Vagina (tissue), 2 donors: ENCODE measurements at regions not wholly inside any gene's neighbourhood (a gene's known extent, or its start where the extent isn't known, plus 50 kb on each side); places are given as distances from the start of the nearest gene placed in this dataset.
"Not testable (repeated sequence)": the region's sequence is repeated elsewhere in the genome, so short reads cannot be mapped to it uniquely, and the experiment has no call there.

Experiments
- DNase-seq, 2 donors: peaks; one replicate each; pipeline ENCODE4 v3.0.0-alpha.2; 2017; ENCODE audit errors: extremely low spot score in 2 of 2
- H3K27ac ChIP-seq: fragments of 200-600 bp; sonication (generic); one replicate; pipeline ENCODE4 v1.5.1; 2019
- H3K27me3 ChIP-seq: fragments of 200-600 bp; sonication (generic); one replicate; pipeline ENCODE4 v1.5.1; 2019
- H3K36me3 ChIP-seq, 2 donors: fragments of 200-600 bp; sonication (generic); one replicate each; pipeline ENCODE4 v1.5.1; 2017 to 2019
- H3K4me1 ChIP-seq: fragments of 200-600 bp; sonication (generic); one replicate; pipeline ENCODE4 v1.5.1; 2019
- H3K4me3 ChIP-seq, 2 donors: fragments of 200-600 bp; sonication (generic); 1 replicate in 1 of 2; 2 replicates in 1 of 2; pipeline ENCODE4 v1.5.1; 2016 to 2019
- H3K9me3 ChIP-seq: fragments of 200-600 bp; sonication (generic); one replicate; pipeline ENCODE4 v1.5.1; 2019
- POLR2A ChIP-seq, 2 donors: fragments of 450-650 bp; IDR thresholded peaks; one replicate each; pipeline ENCODE4 v1.6.1; 2017; ENCODE audit warnings: antibody characterized with exemption in 2 of 2, mild to moderate bottlenecking in 2 of 2, moderate library complexity in 2 of 2
- POLR2AphosphoS5 ChIP-seq, 2 donors: sonication (generic); formaldehyde crosslinking; IDR thresholded peaks; one replicate each; pipeline ENCODE4 v1.9.0; 2017; ENCODE audit warnings: antibody characterized with exemption in 2 of 2, mild to moderate bottlenecking in 2 of 2, low read depth in 1 of 2; ENCODE audit not compliant: insufficient read depth in 1 of 2
- intact Hi-C: fragments of 100-400 bp; cut with DNase I; formaldehyde crosslinking; loops from one replicate; pipeline ENCODE4 v1.15.1; 2023
- TF ChIP-seq, protein P1 (sequence below), 3 experiments: fragments of 450-650 bp in 2 of 3; fragments of 200-600 bp in 1 of 3; sonication (generic) in 1 of 3; IDR thresholded peaks; one replicate each; pipeline ENCODE4 v1.5.1; 2017 to 2019; ENCODE audit warnings: antibody characterized with exemption in 3 of 3, mild to moderate bottlenecking in 2 of 3, moderate library complexity in 2 of 3

DNA sequence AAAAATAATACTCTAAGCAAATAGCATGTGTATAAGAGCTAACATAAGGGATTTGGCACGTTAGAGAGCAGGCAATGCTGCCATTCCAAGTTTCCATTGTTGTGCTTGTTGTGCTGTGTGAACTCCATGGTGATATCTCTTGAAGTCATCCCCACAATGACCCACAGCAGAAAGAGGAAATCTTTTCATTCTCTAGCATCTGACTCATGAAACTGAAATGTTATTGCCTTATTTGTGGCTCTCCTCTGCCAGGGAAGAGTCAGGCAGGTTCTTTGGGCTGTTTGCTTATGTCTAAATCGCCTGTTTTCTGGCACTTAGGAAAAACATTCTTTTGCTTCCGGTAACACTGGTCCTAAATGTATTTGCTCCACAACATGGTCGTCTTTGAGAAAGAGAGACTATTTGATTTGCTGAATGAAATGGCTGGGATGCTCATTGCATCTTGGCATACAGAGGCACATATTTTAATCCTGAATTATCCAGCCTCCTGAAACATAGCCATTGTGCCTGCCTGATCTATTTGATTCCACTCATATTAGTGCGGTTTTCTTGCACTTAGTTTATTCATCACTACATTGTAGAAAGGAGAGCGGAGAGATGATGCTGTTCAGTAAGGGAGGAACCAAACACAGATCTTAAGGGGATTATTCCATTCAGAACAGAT is 188.8 kb downstream of the CSNK1G3 start:
- no peak overlapping the region for H3K4me3 ChIP-seq
- intact Hi-C loops, result no loop called here
- TF ChIP-seq POLR2A (IDR thresholded peaks at IDR 0.05) (no peak), POLR2AphosphoS5 (IDR thresholded peaks at IDR 0.05; ENCODE audit: insufficient read depth in 1 of 2, low read depth in 1 of 2) (peak in 1 of 2 donors; percentile 67)
- TF ChIP-seq, protein P1, sequence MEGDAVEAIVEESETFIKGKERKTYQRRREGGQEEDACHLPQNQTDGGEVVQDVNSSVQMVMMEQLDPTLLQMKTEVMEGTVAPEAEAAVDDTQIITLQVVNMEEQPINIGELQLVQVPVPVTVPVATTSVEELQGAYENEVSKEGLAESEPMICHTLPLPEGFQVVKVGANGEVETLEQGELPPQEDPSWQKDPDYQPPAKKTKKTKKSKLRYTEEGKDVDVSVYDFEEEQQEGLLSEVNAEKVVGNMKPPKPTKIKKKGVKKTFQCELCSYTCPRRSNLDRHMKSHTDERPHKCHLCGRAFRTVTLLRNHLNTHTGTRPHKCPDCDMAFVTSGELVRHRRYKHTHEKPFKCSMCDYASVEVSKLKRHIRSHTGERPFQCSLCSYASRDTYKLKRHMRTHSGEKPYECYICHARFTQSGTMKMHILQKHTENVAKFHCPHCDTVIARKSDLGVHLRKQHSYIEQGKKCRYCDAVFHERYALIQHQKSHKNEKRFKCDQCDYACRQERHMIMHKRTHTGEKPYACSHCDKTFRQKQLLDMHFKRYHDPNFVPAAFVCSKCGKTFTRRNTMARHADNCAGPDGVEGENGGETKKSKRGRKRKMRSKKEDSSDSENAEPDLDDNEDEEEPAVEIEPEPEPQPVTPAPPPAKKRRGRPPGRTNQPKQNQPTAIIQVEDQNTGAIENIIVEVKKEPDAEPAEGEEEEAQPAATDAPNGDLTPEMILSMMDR (IDR thresholded peaks at IDR 0.05), result no peak
- no peaks in the 10 kb centered on the region for H3K36me3 ChIP-seq
- H3K4me1 ChIP-seq, result peaks cover 34% of the 10 kb centered on the region
- no peaks in the 10 kb centered on the region for H3K9me3 ChIP-seq
- no peak overlapping the region for H3K27ac ChIP-seq
- no peaks in the 10 kb centered on the region for H3K27me3 ChIP-seq
- DNase-seq, result no peak

DNA sequence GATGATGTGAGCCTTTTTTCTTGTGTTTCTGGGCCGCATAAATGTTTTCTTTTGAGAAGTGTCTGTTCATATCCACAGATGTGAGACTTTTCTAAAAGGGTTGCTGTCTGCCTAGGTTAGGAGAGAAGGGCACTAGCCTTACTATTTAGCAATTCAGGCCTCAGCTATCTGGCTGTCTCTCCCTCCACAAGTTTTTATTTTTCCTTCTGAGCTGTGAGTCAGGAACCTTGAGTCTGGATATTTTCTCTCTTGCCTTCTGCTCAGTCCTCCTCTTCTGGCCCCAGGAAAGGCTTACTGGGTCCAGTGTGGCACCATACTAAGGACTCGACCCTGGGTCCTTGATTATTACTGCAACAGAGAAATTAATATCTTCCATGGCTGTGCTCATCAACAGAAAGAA is 187.6 kb downstream of the CSNK1G3 start:
- H3K4me3 ChIP-seq, result no peak overlapping the region
- H3K9me3 ChIP-seq, result no peaks in the 10 kb centered on the region
- H3K27ac ChIP-seq, result no peak overlapping the region
- no peaks in the 10 kb centered on the region for H3K36me3 ChIP-seq
- no peak for DNase-seq
- H3K4me1 ChIP-seq, result peaks cover 34% of the 10 kb centered on the region
- TF ChIP-seq, protein P1 (IDR thresholded peaks at IDR 0.05), result no peak
- TF ChIP-seq POLR2A (IDR thresholded peaks at IDR 0.05), result no peak
- TF ChIP-seq POLR2AphosphoS5 (IDR thresholded peaks at IDR 0.05; ENCODE audit: insufficient read depth in 1 of 2, low read depth in 1 of 2), result no peak
- H3K27me3 ChIP-seq, result no peaks in the 10 kb centered on the region
- intact Hi-C loops, result no loop called here

DNA sequence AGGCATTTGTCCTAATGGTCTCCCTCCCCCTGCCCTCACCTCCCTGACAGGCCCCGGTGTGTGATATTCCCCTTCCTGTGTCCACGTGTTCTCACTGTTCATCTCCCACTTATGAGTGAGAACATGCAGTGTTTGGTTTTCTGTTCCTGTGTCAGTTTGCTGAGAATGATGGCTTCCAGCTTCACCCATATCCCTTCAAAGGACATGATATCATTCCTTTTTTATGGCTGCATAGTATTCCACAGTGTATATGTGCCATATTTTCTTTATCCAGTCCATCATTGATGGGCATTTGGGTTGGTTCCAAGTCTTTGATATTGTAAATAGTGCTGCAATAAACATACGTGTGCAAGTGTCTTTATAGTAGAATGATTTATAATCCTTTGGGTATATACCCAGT is 187.0 kb downstream of the CSNK1G3 start:
- intact Hi-C loops, H3K27ac ChIP-seq, H3K4me3 ChIP-seq, DNase-seq, H3K36me3 ChIP-seq, H3K27me3 ChIP-seq, H3K9me3 ChIP-seq: not testable (repeated sequence)
- peaks cover 34% of the 10 kb centered on the region for H3K4me1 ChIP-seq

DNA sequence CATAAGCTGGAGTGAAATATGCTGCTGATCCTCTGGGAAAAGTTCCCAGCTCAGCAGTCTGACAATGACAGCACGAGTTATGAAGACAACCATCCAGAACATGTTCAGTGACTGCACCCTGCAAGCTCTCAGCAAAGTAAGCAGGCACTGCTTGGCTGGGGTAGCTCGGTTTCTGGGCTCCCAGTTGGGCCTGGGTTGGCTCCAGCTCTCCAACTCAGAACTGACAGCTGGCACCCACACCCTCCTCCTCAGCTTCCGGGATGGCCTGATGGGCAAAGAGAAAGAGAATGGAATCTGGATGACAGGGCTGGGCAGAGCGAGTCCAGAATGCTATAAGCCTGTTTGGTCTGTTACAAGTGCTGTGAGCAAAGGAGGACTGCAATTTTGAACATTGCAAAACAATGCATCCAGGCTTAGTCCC is 185.0 kb downstream of the CSNK1G3 start:
- Histone ChIP-seq H3K27me3 (no peaks in the 10 kb centered on the region), H3K4me3 (no peak overlapping the region), H3K4me1 (peaks cover 34% of the 10 kb centered on the region), H3K9me3 (no peaks in the 10 kb centered on the region), H3K36me3 (no peaks in the 10 kb centered on the region), H3K27ac (no peak overlapping the region)
- DNase-seq, result no peak
- TF ChIP-seq, protein P1 (IDR thresholded peaks at IDR 0.05), result no peak
- TF ChIP-seq POLR2AphosphoS5 (IDR thresholded peaks at IDR 0.05; ENCODE audit: insufficient read depth in 1 of 2, low read depth in 1 of 2), result peak in 1 of 2 donors; percentile 39
- intact Hi-C loops, result no loop called here

DNA sequence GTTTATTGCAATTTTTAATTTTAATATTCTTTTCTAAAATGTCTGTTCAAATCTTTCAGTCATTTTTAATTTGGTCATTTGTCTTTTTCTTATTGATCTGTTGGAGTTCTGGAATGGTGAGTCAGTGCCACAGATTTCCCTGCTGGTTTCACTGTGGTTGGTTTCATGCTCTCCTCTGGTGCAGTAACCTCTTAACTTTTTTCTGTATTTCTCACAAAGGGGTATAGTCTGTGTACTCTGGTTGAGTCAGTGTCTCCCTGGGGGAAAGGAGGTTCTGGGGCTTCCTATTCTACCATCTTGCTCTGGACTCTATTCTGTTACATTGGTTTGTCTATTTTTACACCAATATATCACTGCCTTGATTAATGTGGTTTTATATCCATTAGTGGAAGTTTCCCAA is 178.8 kb downstream of the CSNK1G3 start:
- Histone ChIP-seq H3K9me3 (no peaks in the 10 kb centered on the region), H3K4me3 (no peak overlapping the region), H3K36me3 (no peaks in the 10 kb centered on the region), H3K27ac (no peak overlapping the region), H3K27me3 (no peaks in the 10 kb centered on the region), H3K4me1 (no peaks in the 10 kb centered on the region)
- intact Hi-C loops, result no loop called here
- DNase-seq, result no peak
- TF ChIP-seq POLR2A (IDR thresholded peaks at IDR 0.05), result no peak
- TF ChIP-seq POLR2AphosphoS5 (IDR thresholded peaks at IDR 0.05; ENCODE audit: insufficient read depth in 1 of 2, low read depth in 1 of 2), result no peak
- TF ChIP-seq, protein P1 (IDR thresholded peaks at IDR 0.05), result no peak
